CD4-positive, alpha-beta T cell (primary cell): ENCODE measurements at regions not wholly inside any gene's neighbourhood (a gene's known extent, or its start where the extent isn't known, plus 50 kb on each side); places are given as distances from the start of the nearest gene placed in this dataset.

ENCODE experiments used
- ATAC-seq: fragments of 200-7000 bp; cut with Tn5 transposase; one replicate; pipeline ENCODE4 v1.10.0; 2022; ENCODE audit warnings: mild to moderate bottlenecking; ENCODE audit not compliant: poor library complexity
- CTCF ChIA-PET: fragments of 350-600 bp; sonication (Branson Sonifier 250); formaldehyde crosslinking; loops from one replicate; lab custom pipeline; 2021; ENCODE audit warnings: antibody characterized with exemption, inconsistent platforms; lab: Charles Lee
- POLR2A ChIA-PET: fragments of 350-600 bp; sonication (Branson Sonifier 250); formaldehyde crosslinking; loops from one replicate; lab custom pipeline; 2021; ENCODE audit warnings: antibody characterized with exemption, inconsistent platforms; lab: Charles Lee
- DNase-seq, 14 experiments: peaks; one replicate each; pipeline ENCODE4 v3.0.0-alpha.2; 2013 to 2020; ENCODE audit warnings: mixed read lengths in 2 of 14
- H3K27ac ChIP-seq, 2 donors: one replicate each; pipeline versions ENCODE4 v1.5.1 to v1.7.0; 2013; ENCODE audit warnings: low read length in 2 of 2, low read depth in 1 of 2, mild to moderate bottlenecking in 1 of 2
- H3K27me3 ChIP-seq, 2 experiments: 1 replicate in 1 of 2; 2 replicates in 1 of 2; pipeline versions ENCODE4 v1.6.1 to v1.7.0; 2013; ENCODE audit warnings: low read length in 2 of 2, control low read depth in 1 of 2, mild to moderate bottlenecking in 1 of 2, moderate library complexity in 1 of 2; ENCODE audit not compliant: insufficient read depth in 2 of 2, control insufficient read depth in 1 of 2
- H3K36me3 ChIP-seq: one replicate; pipeline ENCODE4 v1.6.1; 2013; ENCODE audit warnings: low read length, control low read depth; ENCODE audit not compliant: insufficient read depth
- H3K4me1 ChIP-seq: one replicate; pipeline ENCODE4 v1.6.1; 2013; ENCODE audit warnings: low read length, control low read depth; ENCODE audit not compliant: insufficient read depth
- H3K4me3 ChIP-seq: one replicate; pipeline ENCODE4 v1.5.1; 2013; ENCODE audit warnings: mild to moderate bottlenecking, low read length, moderate library complexity
- H3K9me3 ChIP-seq, 2 experiments: 1 replicate in 1 of 2; 2 replicates in 1 of 2; pipeline versions ENCODE4 v1.6.1 to v1.7.0; 2013; ENCODE audit warnings: low read length in 2 of 2, mild to moderate bottlenecking in 2 of 2, control low read depth in 1 of 2, moderate library complexity in 1 of 2; ENCODE audit not compliant: control insufficient read depth in 1 of 2, insufficient read depth in 1 of 2
- H3K27ac Mint-ChIP-seq: one replicate; pipeline ENCODE4 v1.8.0; 2020; ENCODE audit warnings: mixed read lengths
- H3K27me3 Mint-ChIP-seq: one replicate; pipeline ENCODE4 v1.8.0; 2021; ENCODE audit warnings: mixed read lengths
- H3K36me3 Mint-ChIP-seq: one replicate; pipeline ENCODE4 v1.8.0; 2021; ENCODE audit warnings: low read depth, mixed read lengths
- H3K4me1 Mint-ChIP-seq: one replicate; pipeline ENCODE4 v1.8.0; 2021; ENCODE audit warnings: low read depth, mixed read lengths
- H3K4me3 Mint-ChIP-seq: one replicate; pipeline ENCODE4 v1.8.0; 2020; ENCODE audit warnings: mild to moderate bottlenecking, mixed read lengths
- H3K9me3 Mint-ChIP-seq: one replicate; pipeline ENCODE4 v1.8.0; 2020; ENCODE audit warnings: mixed read lengths
- CTCF ChIP-seq: fragments of 200-600 bp; IDR thresholded peaks from one replicate; pipeline ENCODE4 v1.8.0; 2022; ENCODE audit warnings: antibody characterized with exemption, mild to moderate bottlenecking
- intact Hi-C, 2 experiments: fragments of 100-400 bp; cut with DNase I in 1 of 2; cut with micrococcal nuclease in 1 of 2; formaldehyde crosslinking; loops; one replicate each; pipeline versions ENCODE4 v1.15.1 to v1.9.0; 2023 to 2025; cut with DNase I, micrococcal nuclease

DNA sequence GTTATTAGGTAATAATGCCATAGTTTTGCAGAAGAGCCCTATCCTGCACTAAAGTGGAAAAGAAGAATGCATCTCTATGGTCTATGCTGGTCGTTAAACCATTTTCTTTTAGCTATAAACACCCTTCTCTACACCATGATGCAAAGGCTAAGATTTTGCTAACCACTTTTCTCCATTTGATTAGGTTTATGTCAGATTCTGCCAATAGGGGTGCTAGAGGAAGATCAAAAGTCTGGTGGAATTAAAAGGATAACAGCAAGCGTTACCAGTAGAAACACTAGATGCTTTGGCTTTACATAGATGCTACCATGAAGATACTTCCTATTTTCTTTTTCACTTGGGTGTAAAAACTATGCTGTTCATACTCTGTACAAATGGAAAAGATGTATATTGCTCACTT, 669.8 kb upstream of the ARPP21 start:
- Mint-ChIP-seq H3K4me3 (no peak overlapping the region), H3K9me3 (no peaks in the 10 kb centered on the region)
- TF ChIP-seq CTCF, result no peak

GRCh38 chr3:34972481-34972880, 666.8 kb upstream of the ARPP21 start:
- DNase-seq (no peak), ATAC-seq (no peak)
- Mint-ChIP-seq H3K4me3 (no peak overlapping the region), H3K36me3 (no peaks in the 10 kb centered on the region), H3K27me3 (no peaks in the 10 kb centered on the region), H3K4me1 (no peaks in the 10 kb centered on the region), H3K9me3 (peaks cover 14% of the 10 kb centered on the region), H3K27ac (no peak overlapping the region)
- Histone ChIP-seq H3K9me3 (no peaks in the 10 kb centered on the region), H3K4me3 (no peak overlapping the region), H3K4me1 (no peaks in the 10 kb centered on the region), H3K27ac (no peak overlapping the region), H3K27me3 (no peaks in the 10 kb centered on the region), H3K36me3 (no peaks in the 10 kb centered on the region)
- CTCF ChIA-PET, result no interaction called here
- no peak for TF ChIP-seq CTCF
- POLR2A ChIA-PET, result no interaction called here
- intact Hi-C loops, result no loop called here

More for the DNA sequence above, 669.8 kb upstream of the ARPP21 start:
- no peaks in the 10 kb centered on the region for H3K4me1 ChIP-seq
- H3K4me1 Mint-ChIP-seq, result no peaks in the 10 kb centered on the region
- no peaks in the 10 kb centered on the region for H3K27me3 Mint-ChIP-seq
- no peaks in the 10 kb centered on the region for H3K36me3 ChIP-seq
- H3K4me3 ChIP-seq, result no peak overlapping the region
- no peak overlapping the region for H3K27ac ChIP-seq
- ATAC-seq (no peak), DNase-seq (no peak)
- ChIA-PET POLR2A (no interaction called here), CTCF (no interaction called here)
- no peaks in the 10 kb centered on the region for H3K9me3 ChIP-seq
- no peaks in the 10 kb centered on the region for H3K27me3 ChIP-seq
- intact Hi-C loops, result no loop called here
- H3K36me3 Mint-ChIP-seq, result no peaks in the 10 kb centered on the region
- no peak overlapping the region for H3K27ac Mint-ChIP-seq

- Mint-ChIP-seq H3K27ac (no peak overlapping the region), H3K9me3 (peaks cover 16% of the 10 kb centered on the region), H3K36me3 (no peaks in the 10 kb centered on the region), H3K27me3 (no peaks in the 10 kb centered on the region), H3K4me3 (no peak overlapping the region), H3K4me1 (no peaks in the 10 kb centered on the region)
- Histone ChIP-seq H3K9me3 (no peaks in the 10 kb centered on the region), H3K36me3 (no peaks in the 10 kb centered on the region), H3K4me1 (no peaks in the 10 kb centered on the region), H3K27ac (no peak overlapping the region), H3K4me3 (no peak overlapping the region), H3K27me3 (no peaks in the 10 kb centered on the region)
- POLR2A ChIA-PET, result no interaction called here
- intact Hi-C loops, result no loop called here
- DNase-seq (no peak), ATAC-seq (no peak)
- no peak for TF ChIP-seq CTCF
- CTCF ChIA-PET, result no interaction called here
Measured at GRCh38 chr3:34973586-34973985, 665.7 kb upstream of the ARPP21 start.
